Mucosa of descending colon (tissue), 3 donors: ENCODE measurements at regions not wholly inside any gene's neighbourhood (a gene's known extent, or its start where the extent isn't known, plus 50 kb on each side); places are given as distances from the start of the nearest gene placed in this dataset.
"Not testable (repeated sequence)": the region's sequence is repeated elsewhere in the genome, so short reads cannot be mapped to it uniquely, and the experiment has no call there.

Experiments
- ATAC-seq: fragments of 200-7000 bp; cut with Tn5 transposase; one replicate; pipeline ENCODE4 v1.9.1; 2020; ENCODE audit warnings: mild to moderate bottlenecking, moderate library complexity
- DNase-seq, 3 donors: peaks; one replicate each; pipeline ENCODE4 v3.0.0-alpha.2; 2020
- H3K36me3 ChIP-seq: fragments of 200-600 bp; one replicate; pipeline ENCODE4 v1.8.0; 2021; ENCODE audit warnings: low read depth, mild to moderate bottlenecking
- H3K4me1 ChIP-seq: fragments of 200-600 bp; one replicate; pipeline ENCODE4 v1.8.0; 2021; ENCODE audit warnings: low read depth, mild to moderate bottlenecking
- H3K4me3 ChIP-seq: fragments of 200-600 bp; one replicate; pipeline ENCODE4 v1.8.0; 2021; ENCODE audit warnings: mild to moderate bottlenecking
- H3K9me3 ChIP-seq: fragments of 200-600 bp; one replicate; pipeline ENCODE4 v1.8.0; 2021; ENCODE audit warnings: mild to moderate bottlenecking
- intact Hi-C, 2 donors: fragments of 100-400 bp; cut with DNase I in 1 of 2; cut with micrococcal nuclease in 1 of 2; formaldehyde crosslinking; loops; one replicate each; pipeline versions ENCODE4 v1.11.0 to v1.11.1; 2022; cut with DNase I, micrococcal nuclease
- TF ChIP-seq, protein P1 (sequence below): fragments of 200-600 bp; IDR thresholded peaks from one replicate; pipeline ENCODE4 v1.8.0; 2022; ENCODE audit warnings: antibody characterized with exemption, mild to moderate bottlenecking
- donor health status: DM: no; HTN: no; CAD: no; lungs with moderate emphysema.
- donor health status: DM: no; HTN: no; CAD: no.
- donor health status: DM: no; HTN: yes; CAD: no.

DNA sequence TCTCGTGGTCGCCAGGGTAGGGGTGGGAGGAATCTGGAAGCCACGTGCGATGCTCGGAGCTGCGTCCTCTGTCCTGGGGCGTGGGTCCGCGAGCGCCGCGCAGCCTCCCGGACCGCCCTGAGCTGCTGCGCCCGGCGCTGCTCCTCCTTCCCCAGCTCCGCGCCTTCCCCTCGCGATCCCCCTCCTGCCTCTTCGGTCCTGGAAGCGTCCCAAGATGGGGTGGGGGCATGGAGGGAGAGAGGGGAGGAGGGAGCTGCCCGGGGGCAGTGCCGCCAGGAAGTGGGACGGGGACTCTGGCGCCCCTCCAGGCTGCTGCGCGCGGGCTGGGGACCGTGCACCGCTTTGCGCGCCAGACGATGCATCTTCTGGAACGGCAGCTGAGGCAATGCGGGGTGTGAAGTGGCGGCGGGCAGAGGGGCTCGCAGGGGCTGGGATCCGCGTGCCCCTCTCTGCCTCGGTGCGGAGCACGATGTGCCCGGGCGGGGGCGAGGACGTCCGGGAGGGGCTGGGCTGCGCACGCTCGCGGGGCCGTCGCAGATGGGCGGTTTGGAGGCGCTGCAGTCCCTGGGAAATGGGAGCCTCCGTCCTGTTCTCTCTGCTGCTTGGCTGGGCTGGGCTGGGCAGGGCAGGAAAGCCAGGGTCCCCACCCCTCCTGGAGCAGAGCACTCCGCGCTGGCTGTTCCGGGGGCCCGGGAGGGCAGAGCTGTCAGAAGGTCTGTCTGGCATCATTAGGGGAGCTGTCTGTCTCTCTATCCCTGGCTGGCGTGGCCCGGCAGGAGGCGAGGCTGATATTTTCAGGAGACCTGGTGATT is 388.0 kb downstream of the SEC14L1 start:
- no peak overlapping the region for H3K4me3 ChIP-seq
- no peaks in the 10 kb centered on the region for H3K9me3 ChIP-seq
- no peak for ATAC-seq
- DNase-seq = no peak
- TF ChIP-seq, protein P1, sequence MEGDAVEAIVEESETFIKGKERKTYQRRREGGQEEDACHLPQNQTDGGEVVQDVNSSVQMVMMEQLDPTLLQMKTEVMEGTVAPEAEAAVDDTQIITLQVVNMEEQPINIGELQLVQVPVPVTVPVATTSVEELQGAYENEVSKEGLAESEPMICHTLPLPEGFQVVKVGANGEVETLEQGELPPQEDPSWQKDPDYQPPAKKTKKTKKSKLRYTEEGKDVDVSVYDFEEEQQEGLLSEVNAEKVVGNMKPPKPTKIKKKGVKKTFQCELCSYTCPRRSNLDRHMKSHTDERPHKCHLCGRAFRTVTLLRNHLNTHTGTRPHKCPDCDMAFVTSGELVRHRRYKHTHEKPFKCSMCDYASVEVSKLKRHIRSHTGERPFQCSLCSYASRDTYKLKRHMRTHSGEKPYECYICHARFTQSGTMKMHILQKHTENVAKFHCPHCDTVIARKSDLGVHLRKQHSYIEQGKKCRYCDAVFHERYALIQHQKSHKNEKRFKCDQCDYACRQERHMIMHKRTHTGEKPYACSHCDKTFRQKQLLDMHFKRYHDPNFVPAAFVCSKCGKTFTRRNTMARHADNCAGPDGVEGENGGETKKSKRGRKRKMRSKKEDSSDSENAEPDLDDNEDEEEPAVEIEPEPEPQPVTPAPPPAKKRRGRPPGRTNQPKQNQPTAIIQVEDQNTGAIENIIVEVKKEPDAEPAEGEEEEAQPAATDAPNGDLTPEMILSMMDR = no peak
- H3K36me3 ChIP-seq = no peaks in the 10 kb centered on the region
- H3K4me1 ChIP-seq = peaks cover 3% of the 10 kb centered on the region
- intact Hi-C loops = no loop called here

DNA sequence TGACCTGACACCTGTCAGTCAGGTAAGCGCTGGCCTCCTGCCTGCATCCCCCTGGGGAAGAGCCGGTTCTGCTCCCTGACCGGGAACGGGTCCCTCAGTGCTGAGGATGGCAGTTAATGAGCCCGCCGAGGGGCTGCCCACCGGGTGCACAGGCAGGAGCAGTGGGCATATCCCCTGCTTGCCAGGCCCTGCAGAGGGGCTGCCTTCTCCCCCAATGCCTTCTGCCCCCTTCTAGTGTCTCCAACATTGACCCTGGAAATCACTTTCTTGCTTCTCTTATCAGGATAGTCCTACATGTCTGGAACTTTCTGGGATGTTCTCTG is 388.5 kb downstream of the SEC14L1 start:
- no peaks in the 10 kb centered on the region for H3K36me3 ChIP-seq
- TF ChIP-seq, protein P1 = no peak
- no peak overlapping the region for H3K4me3 ChIP-seq
- no peak for ATAC-seq
- DNase-seq = no peak
- H3K4me1 ChIP-seq = peaks cover 3% of the 10 kb centered on the region
- intact Hi-C loops = no loop called here
- H3K9me3 ChIP-seq = no peaks in the 10 kb centered on the region

DNA sequence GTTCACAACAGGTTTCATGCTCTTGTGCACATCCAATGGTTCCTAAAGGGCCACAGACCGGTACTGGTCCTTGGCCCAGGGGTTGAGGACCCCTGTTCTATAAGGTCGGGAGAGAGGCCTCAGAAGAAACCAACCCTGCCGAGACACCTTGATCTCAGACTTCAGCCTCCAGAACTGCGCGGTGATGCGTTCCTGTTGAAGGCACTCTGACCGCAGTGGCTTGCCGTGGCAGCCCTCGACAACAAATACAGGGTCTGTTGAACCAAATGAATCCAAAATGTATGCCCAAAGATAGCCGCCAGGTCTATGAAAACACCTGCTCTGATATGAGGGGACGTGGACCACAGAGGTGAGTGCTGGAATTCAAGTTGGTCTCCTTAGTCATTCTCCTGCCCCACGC is 389.8 kb downstream of the SEC14L1 start:
- no peak for DNase-seq
- TF ChIP-seq, protein P1 = no peak
- peaks cover 3% of the 10 kb centered on the region for H3K4me1 ChIP-seq
- H3K36me3 ChIP-seq = no peaks in the 10 kb centered on the region
- intact Hi-C loops = no loop called here
- ATAC-seq = no peak
- no peak overlapping the region for H3K4me3 ChIP-seq
- no peaks in the 10 kb centered on the region for H3K9me3 ChIP-seq

DNA sequence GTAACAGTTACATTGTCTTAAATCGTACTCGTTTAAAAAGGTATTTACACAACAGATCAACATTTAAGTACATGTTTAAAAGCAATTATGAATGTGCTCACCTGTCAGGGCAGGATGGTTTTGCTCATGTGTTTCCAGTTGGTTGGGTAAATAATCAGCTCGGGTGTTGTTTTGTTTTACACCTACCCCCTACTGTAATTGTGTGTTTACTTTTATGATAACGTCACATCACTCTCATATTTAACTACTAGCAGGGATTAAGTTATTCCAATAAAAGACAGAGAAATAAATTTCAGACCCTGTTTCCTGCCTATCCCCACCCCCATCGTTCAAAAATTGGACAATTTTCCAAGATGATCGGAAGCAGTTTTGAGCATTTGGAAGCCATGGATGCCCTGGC is 390.2 kb downstream of the SEC14L1 start:
- Histone ChIP-seq H3K4me1 (peaks cover 3% of the 10 kb centered on the region), H3K9me3 (no peaks in the 10 kb centered on the region), H3K36me3 (no peaks in the 10 kb centered on the region), H3K4me3 (no peak overlapping the region)
- TF ChIP-seq, protein P1 = no peak
- intact Hi-C loops = no loop called here
- ATAC-seq (no peak), DNase-seq (no peak)

DNA sequence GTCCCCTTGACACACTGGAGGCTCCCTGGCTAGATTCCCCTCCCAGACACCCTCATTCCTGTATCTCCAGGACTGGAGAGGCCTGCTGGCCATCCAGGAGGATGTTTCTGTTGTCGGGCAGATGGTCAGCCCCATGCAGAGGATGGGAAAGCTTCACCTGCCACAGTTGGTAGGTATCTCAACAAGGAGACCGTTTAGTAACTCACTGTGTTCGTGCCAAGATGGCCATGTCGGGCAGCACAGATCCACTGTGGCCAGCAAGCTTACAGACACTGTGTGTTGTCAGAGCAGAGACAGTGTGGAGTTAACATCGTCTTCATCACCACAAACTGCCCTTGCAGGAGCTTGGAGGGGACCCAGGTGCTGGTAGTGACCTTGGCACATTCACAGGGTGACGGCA is 390.9 kb downstream of the SEC14L1 start:
- Histone ChIP-seq H3K4me1 (peaks cover 3% of the 10 kb centered on the region), H3K9me3 (no peaks in the 10 kb centered on the region), H3K4me3 (no peak overlapping the region), H3K36me3 (no peaks in the 10 kb centered on the region)
- ATAC-seq (no peak), DNase-seq (no peak)
- intact Hi-C loops = no loop called here
- TF ChIP-seq, protein P1 = no peak

DNA sequence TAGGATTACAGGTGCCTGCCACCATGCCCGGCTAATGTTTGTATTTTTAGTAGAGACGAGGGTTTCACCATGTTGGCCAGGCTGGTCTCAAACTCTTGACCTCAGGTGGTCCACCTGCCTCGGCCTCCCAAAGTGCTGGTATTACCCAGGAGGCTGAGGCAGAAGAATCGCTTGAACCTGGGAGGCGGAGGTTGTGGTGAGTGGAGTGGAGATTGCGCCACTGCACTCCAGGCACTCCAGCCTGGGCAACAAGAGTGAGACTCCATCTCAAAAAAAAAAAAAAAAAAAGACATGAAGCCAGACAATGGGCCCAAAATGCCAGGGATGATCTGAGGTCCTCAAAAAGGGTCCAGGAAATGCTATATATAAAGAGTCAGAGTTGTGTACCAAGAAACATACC is 392.9 kb downstream of the SEC14L1 start:
- H3K4me3 ChIP-seq, H3K36me3 ChIP-seq, intact Hi-C loops, ATAC-seq, H3K4me1 ChIP-seq, H3K9me3 ChIP-seq, DNase-seq: not testable (repeated sequence)
